Kidney epithelial cell (primary cell): ENCODE measurements at regions not wholly inside any gene's neighbourhood (a gene's known extent, or its start where the extent isn't known, plus 50 kb on each side); places are given as distances from the start of the nearest gene placed in this dataset.

ENCODE experiments used
- DNase-seq: peaks from one replicate; pipeline ENCODE4 v3.0.0-alpha.2; 2010; ENCODE audit warnings: low read depth
- H3K27me3 ChIP-seq: 2 replicates; pipeline ENCODE4 v1.6.0; 2011; ENCODE audit warnings: low read length; ENCODE audit not compliant: control insufficient read depth, insufficient read depth
- H3K36me3 ChIP-seq: 2 replicates; pipeline ENCODE4 v1.5.1; 2011; ENCODE audit warnings: low read length; ENCODE audit not compliant: control insufficient read depth, insufficient read depth
- H3K4me3 ChIP-seq: 2 replicates; pipeline ENCODE4 v1.5.1; 2011; ENCODE audit warnings: low read depth, mild to moderate bottlenecking, control low read depth, low read length
- TF ChIP-seq, protein P1 (sequence below): IDR thresholded peaks from 2 replicates; pipeline ENCODE4 v1.5.1; 2011; ENCODE audit warnings: mild to moderate bottlenecking, moderate library complexity, low read length, control low read depth, inconsistent platforms; ENCODE audit not compliant: insufficient read depth, poor library complexity, severe bottlenecking

DNA sequence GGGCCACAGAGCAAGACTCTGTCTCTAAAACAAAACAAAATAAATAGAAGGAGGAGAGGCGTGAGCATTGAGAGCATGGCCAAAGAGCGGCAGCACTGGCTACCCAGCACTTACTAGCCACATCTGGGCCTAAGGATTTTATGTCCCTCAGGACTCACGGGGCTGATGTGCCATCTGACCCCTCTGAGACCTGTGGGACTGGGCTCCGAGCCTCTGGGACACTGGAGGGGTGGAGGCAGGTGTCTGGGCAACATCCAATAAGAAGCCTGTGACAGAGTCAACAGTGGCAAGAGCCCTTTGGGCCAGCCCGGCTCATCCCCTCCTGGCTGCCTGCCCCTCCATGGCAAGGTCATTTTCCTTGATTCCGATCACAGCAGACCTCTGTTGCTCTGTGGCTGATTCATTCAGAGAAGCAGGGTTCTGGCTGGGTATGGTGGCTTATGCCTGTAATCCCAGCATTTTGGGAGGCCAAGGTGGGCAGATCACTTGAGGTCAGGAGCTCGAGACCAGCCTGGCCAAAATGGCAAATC, 60.7 kb downstream of the RRM2 start:
- Histone ChIP-seq H3K4me3 (no peak overlapping the region), H3K36me3 (no peaks in the 10 kb centered on the region), H3K27me3 (no peaks in the 10 kb centered on the region)
- no peak for DNase-seq
- TF ChIP-seq, protein P1, sequence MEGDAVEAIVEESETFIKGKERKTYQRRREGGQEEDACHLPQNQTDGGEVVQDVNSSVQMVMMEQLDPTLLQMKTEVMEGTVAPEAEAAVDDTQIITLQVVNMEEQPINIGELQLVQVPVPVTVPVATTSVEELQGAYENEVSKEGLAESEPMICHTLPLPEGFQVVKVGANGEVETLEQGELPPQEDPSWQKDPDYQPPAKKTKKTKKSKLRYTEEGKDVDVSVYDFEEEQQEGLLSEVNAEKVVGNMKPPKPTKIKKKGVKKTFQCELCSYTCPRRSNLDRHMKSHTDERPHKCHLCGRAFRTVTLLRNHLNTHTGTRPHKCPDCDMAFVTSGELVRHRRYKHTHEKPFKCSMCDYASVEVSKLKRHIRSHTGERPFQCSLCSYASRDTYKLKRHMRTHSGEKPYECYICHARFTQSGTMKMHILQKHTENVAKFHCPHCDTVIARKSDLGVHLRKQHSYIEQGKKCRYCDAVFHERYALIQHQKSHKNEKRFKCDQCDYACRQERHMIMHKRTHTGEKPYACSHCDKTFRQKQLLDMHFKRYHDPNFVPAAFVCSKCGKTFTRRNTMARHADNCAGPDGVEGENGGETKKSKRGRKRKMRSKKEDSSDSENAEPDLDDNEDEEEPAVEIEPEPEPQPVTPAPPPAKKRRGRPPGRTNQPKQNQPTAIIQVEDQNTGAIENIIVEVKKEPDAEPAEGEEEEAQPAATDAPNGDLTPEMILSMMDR, result no peak

DNA sequence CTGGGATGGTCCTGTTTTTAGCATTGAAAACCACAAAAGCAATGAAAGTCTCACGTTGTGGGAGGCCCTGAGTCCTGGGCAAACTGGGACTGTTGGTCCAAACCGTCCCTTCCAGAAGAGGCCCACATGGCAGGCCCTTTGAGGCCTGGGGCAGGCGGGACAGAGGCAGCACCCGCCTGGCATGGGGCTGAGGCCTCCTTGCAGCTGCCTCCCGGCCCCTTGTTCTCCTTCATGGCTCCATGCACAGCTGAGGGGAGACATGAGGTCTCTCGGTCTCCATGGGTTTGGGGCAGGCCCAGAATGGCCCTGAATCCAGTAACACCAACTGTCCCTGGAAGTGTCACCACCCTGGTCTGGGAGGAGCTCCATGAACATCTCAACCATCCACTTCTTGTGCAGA, 61.9 kb downstream of the RRM2 start:
- no peak for DNase-seq
- no peak overlapping the region for H3K4me3 ChIP-seq
- H3K36me3 ChIP-seq, result no peaks in the 10 kb centered on the region
- no peaks in the 10 kb centered on the region for H3K27me3 ChIP-seq
- TF ChIP-seq, protein P1, result no peak

DNA sequence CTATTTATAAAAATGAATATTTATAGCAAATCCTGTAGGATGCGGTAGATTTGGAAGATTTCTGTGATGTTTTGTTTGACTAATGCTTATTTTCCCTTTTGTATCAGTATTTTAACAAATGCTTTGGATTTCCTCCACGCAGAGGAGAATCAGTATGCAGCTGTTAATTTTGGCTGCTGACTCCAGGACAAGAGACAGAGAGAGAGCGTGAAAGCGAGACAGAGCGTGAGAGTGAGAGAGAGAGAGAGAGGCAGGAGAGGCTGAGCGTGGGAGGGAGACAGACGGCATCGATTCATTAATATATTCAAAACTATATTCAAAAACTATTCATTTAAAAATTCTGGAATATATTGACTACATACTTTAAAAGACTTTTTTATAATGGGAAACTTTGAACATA, 62.5 kb downstream of the RRM2 start:
- Histone ChIP-seq H3K4me3 (no peak overlapping the region), H3K27me3 (no peaks in the 10 kb centered on the region), H3K36me3 (no peaks in the 10 kb centered on the region)
- DNase-seq, result no peak
- TF ChIP-seq, protein P1, result no peak

DNA sequence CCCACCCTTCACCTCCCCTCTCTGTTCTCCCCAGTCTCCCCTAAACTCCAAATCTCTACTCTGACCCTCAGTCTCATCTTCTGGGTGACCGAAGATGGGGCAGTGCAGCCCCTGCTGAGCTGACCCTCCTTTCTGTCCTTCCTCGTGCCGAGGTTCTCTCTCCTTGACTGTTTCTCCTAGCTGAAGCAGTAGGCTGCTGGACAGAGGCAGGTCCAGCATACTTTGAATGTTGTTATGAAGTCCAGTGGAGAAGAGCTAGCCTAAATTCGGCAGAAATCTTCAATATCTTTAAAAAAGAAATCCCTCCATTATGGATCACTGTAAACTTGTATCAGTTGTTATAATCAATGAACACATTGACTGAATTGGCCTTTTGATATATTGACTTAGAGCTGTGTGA, 63.2 kb downstream of the RRM2 start:
- H3K4me3 ChIP-seq, result no peak overlapping the region
- no peaks in the 10 kb centered on the region for H3K27me3 ChIP-seq
- DNase-seq, result no peak
- no peaks in the 10 kb centered on the region for H3K36me3 ChIP-seq
- TF ChIP-seq, protein P1, result no peak

DNA sequence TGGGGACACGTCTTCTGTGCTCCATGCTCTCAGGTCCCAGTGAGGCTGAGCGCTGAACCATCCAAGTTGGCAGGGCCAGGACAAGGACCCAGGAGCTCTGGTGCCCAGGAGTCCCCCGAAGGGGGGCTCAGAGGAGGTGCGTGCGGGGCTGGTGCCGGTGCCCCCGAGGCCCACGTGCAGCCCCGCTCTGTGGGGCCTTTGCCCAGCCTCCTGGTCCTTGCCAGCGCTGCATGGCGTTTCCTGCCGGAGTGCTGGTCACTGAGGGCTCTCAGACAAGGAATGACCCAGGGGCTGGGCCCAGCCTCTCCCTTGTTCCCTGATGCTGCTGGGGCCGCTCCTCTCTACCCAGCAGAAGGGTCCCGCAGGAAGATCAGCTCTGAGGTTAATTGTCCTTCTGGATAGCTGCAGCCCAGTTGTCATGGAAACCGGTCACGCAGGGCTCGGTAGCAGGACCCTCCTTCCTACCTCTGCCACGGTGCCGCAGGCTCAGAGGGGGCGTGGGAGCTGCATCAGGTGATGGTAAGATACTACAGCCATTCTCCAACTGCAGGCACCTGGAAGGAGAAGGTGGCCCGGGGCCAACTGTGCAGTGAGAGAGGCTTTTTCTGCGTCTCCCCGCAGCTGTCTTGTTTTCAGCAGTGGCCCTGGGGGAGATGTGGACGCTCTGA, 64.5 kb downstream of the RRM2 start:
- Histone ChIP-seq H3K27me3 (no peaks in the 10 kb centered on the region), H3K36me3 (no peaks in the 10 kb centered on the region), H3K4me3 (no peak overlapping the region)
- TF ChIP-seq, protein P1, result no peak
- no peak for DNase-seq

DNA sequence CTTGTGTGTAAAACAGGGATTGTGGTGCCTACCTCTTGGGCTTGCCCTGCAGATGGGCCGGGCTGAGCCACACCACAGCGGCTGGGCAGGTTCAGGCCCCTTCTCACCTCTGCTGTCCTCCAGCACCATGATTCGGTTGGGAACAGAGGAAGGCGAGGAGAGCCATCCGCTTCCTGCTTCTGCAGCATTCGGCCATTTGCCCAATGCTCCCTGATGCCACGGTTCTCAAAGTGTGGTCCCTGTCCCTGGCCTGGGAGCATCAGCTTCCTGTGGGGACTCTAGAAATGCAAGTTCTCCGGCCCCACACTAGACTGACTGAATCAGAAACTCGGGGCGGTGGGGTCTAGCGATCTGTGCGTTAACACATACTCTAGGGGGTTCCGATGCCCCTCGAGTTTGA, 65.1 kb downstream of the RRM2 start:
- DNase-seq, result no peak
- TF ChIP-seq, protein P1, result no peak
- Histone ChIP-seq H3K36me3 (no peaks in the 10 kb centered on the region), H3K27me3 (no peaks in the 10 kb centered on the region), H3K4me3 (no peak overlapping the region)
